ENCODE measurements at regions not wholly inside any gene's neighbourhood (a gene's known extent, or its start where the extent isn't known, plus 50 kb on each side); places are given as distances from the start of the nearest gene placed in this dataset.
"Not testable (repeated sequence)": the region's sequence is repeated elsewhere in the genome, so short reads cannot be mapped to it uniquely, and the experiment has no call there.

DNA sequence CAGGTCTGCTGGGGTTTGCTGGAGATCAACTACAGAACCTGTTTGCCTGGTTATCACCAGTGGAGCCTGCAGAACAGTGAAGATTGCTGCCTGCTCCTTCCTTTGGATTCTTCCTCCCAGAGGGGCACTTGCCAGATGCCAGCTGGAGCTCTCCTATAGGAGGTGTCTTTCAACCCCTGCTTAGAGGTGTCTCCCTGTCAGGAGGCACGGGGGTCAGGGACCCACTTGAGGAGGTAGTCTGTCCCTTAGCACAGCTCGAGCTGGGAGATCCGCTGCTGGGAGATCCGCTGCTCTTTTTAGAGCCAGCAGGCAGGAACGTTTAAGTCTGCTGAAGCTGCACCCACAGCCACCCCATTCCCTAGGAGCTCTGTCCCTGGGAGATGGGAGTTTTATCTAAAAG, 1806.3 kb upstream of the ADGRL3 start:
- Mint-ChIP-seq H3K4me3 (no peak overlapping the region), H3K27ac (no peak overlapping the region), H3K9me3 (peaks cover 18% of the 10 kb centered on the region), H3K27me3 (ENCODE audit: low read depth) (no peaks in the 10 kb centered on the region), H3K36me3 (ENCODE audit: low read depth) (no peaks in the 10 kb centered on the region), H3K4me1 (ENCODE audit: low read depth) (no peaks in the 10 kb centered on the region)

DNA sequence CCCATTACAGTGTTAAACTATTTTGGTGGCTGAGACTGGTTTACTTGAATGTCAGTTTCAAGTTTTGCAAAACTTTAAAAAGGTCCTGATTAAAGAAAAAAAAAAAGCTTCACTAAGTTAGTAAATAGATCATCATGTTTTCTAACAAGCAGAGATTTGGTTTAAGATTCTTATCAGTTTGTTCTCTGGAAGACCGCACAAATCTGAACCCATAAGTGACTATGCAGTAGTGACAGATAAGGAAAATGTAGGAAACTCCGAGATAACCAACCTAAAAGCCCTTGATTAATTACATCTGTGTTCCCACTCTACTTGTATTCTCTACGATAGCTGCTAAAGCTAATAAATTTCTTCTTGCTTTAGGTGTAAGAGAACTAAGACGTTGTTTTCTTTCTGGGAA, 1799.8 kb upstream of the ADGRL3 start:
- Mint-ChIP-seq H3K4me3 (no peak overlapping the region), H3K36me3 (ENCODE audit: low read depth) (no peaks in the 10 kb centered on the region), H3K27ac (no peak overlapping the region), H3K27me3 (ENCODE audit: low read depth) (no peaks in the 10 kb centered on the region), H3K4me1 (ENCODE audit: low read depth) (no peaks in the 10 kb centered on the region), H3K9me3 (peaks cover 10% of the 10 kb centered on the region)

DNA sequence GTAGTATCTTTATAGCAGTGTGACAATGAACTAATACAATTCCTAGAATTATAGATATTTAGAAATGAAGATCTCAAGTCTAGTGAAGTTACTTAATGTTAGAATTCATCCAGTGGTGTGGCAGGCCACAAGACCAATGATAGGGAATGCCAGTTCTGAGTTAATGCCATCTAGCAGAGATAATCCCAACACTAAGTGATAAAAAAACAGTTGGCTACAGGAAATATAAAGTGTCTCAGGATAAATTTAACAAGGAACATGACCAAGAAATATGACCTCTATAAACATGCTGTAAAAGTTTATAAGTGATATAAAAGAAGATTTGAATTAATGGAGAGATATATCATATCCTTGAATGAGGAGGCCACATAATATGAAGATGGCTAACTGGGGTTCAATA, 1790.5 kb upstream of the ADGRL3 start:
- no peaks in the 10 kb centered on the region for H3K27me3 Mint-ChIP-seq (ENCODE audit: low read depth)
- no peaks in the 10 kb centered on the region for H3K36me3 Mint-ChIP-seq (ENCODE audit: low read depth)
- H3K27ac Mint-ChIP-seq, result no peak overlapping the region
- H3K4me3 Mint-ChIP-seq, result no peak overlapping the region
- H3K9me3 Mint-ChIP-seq, result peaks cover 4% of the 10 kb centered on the region
- no peaks in the 10 kb centered on the region for H3K4me1 Mint-ChIP-seq (ENCODE audit: low read depth)

- H3K4me3 Mint-ChIP-seq, result no peak overlapping the region
- no peak overlapping the region for H3K27ac Mint-ChIP-seq
- H3K9me3 Mint-ChIP-seq, result peaks cover 10% of the 10 kb centered on the region
- no peaks in the 10 kb centered on the region for H3K36me3 Mint-ChIP-seq (ENCODE audit: low read depth)
- no peaks in the 10 kb centered on the region for H3K4me1 Mint-ChIP-seq (ENCODE audit: low read depth)
- no peaks in the 10 kb centered on the region for H3K27me3 Mint-ChIP-seq (ENCODE audit: low read depth)
Observed at GRCh38 chr4:59412739-59413138, 1787.4 kb upstream of the ADGRL3 start.

DNA sequence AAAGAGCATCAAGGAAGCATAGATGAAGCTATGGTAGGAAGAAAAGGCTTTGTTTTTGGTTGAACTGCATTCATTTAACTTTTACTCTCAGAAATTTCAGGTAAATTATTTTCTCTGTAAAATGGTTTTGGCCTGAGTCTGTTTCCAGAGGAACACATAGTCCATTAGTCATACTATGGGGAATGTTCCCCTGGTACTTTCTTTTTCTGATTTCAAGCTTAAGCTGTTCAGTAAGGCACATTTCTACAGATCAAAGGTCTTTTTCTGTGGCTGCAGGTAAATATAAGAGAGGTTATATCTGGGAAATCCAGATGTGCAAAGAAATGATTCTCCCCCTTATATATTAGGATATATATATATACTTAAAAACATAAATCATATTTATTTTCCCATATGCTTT, 1744.4 kb upstream of the ADGRL3 start:
- no peaks in the 10 kb centered on the region for H3K27me3 Mint-ChIP-seq (ENCODE audit: low read depth)
- H3K4me3 Mint-ChIP-seq, result no peak overlapping the region
- no peaks in the 10 kb centered on the region for H3K4me1 Mint-ChIP-seq (ENCODE audit: low read depth)
- peaks cover 20% of the 10 kb centered on the region for H3K9me3 Mint-ChIP-seq
- no peak overlapping the region for H3K27ac Mint-ChIP-seq
- H3K36me3 Mint-ChIP-seq (ENCODE audit: low read depth), result no peaks in the 10 kb centered on the region

DNA sequence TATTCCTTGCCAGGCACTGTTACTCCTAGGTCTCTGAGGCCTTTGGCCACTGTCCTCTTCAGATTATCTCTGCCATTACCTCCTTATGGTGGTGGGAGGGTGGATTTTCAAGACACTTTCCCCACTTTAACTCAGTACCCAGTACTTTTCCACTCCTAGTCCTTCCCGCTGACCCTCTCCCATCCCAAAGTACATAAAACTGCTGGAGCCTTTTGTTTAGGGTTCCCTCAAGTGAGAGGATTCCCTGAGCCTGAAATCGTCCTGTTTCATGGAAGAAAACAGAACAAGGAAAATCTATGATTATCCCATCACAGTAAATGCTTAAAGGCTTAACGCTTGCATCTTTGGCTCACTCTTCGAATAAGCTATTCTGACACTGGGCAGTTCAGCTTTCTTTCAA, 1742.5 kb upstream of the ADGRL3 start:
- no peaks in the 10 kb centered on the region for H3K36me3 Mint-ChIP-seq (ENCODE audit: low read depth)
- H3K9me3 Mint-ChIP-seq, result peaks cover 17% of the 10 kb centered on the region
- H3K27ac Mint-ChIP-seq, result no peak overlapping the region
- H3K4me1 Mint-ChIP-seq (ENCODE audit: low read depth), result no peaks in the 10 kb centered on the region
- H3K27me3 Mint-ChIP-seq (ENCODE audit: low read depth), result no peaks in the 10 kb centered on the region
- H3K4me3 Mint-ChIP-seq, result no peak overlapping the region

GRCh38 chr4:59484944-59485343, 1715.2 kb upstream of the ADGRL3 start:
- Mint-ChIP-seq H3K4me3 (no peak overlapping the region), H3K9me3 (peaks cover 12% of the 10 kb centered on the region), H3K27me3 (ENCODE audit: low read depth) (no peaks in the 10 kb centered on the region), H3K27ac (no peak overlapping the region), H3K36me3 (ENCODE audit: low read depth) (no peaks in the 10 kb centered on the region), H3K4me1 (ENCODE audit: low read depth) (no peaks in the 10 kb centered on the region)

- no peaks in the 10 kb centered on the region for H3K27me3 Mint-ChIP-seq (ENCODE audit: low read depth)
- H3K4me1 Mint-ChIP-seq (ENCODE audit: low read depth), result no peaks in the 10 kb centered on the region
- peaks cover 4% of the 10 kb centered on the region for H3K9me3 Mint-ChIP-seq
- H3K4me3 Mint-ChIP-seq, result no peak overlapping the region
- H3K27ac Mint-ChIP-seq, result no peak overlapping the region
- no peaks in the 10 kb centered on the region for H3K36me3 Mint-ChIP-seq (ENCODE audit: low read depth)
Observed at GRCh38 chr4:59500103-59500502, 1700.0 kb upstream of the ADGRL3 start.

- no peak overlapping the region for H3K4me3 Mint-ChIP-seq
- H3K27ac Mint-ChIP-seq, result no peak overlapping the region
- H3K4me1 Mint-ChIP-seq (ENCODE audit: low read depth), result no peaks in the 10 kb centered on the region
- no peaks in the 10 kb centered on the region for H3K27me3 Mint-ChIP-seq (ENCODE audit: low read depth)
- no peaks in the 10 kb centered on the region for H3K36me3 Mint-ChIP-seq (ENCODE audit: low read depth)
- H3K9me3 Mint-ChIP-seq, result peaks cover 4% of the 10 kb centered on the region
Observed at GRCh38 chr4:59503731-59504130, 1696.4 kb upstream of the ADGRL3 start.

- H3K4me1 Mint-ChIP-seq (ENCODE audit: low read depth); H3K4me3 Mint-ChIP-seq: not testable (repeated sequence)
Observed at GRCh38 chr4:59511809-59512208, 1688.3 kb upstream of the ADGRL3 start.

DNA sequence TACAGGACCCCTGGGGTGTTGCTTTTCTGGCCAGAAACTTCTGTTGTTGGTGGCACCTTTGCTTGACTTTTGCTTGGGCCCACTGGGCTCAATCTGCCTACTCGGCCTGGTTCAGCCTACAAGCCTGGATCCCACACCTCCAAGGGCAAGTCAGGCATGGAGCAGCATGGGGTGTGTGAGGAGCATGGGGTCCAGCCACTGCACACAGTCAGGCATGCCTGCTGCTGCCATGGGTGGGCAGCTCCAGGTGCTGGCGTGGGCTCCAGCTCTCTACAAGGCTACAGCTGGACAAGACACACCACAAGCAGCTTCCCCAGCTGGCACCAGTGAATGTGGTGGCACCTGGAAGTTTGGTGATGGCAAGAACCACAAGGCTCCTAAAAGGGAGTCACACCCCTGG, 1683.1 kb upstream of the ADGRL3 start:
- Mint-ChIP-seq H3K4me3 (no peak overlapping the region), H3K36me3 (ENCODE audit: low read depth) (no peaks in the 10 kb centered on the region), H3K27ac (no peak overlapping the region), H3K27me3 (ENCODE audit: low read depth) (no peaks in the 10 kb centered on the region), H3K9me3 (no peaks in the 10 kb centered on the region), H3K4me1 (ENCODE audit: low read depth) (no peaks in the 10 kb centered on the region)

More at GRCh38 chr4:59511809-59512208, 1688.3 kb upstream of the ADGRL3 start:
- not testable (repeated sequence) for H3K9me3 Mint-ChIP-seq; H3K27ac Mint-ChIP-seq; H3K36me3 Mint-ChIP-seq (ENCODE audit: low read depth); H3K27me3 Mint-ChIP-seq (ENCODE audit: low read depth)

- no peak overlapping the region for H3K27ac Mint-ChIP-seq
- no peaks in the 10 kb centered on the region for H3K36me3 Mint-ChIP-seq (ENCODE audit: low read depth)
- no peaks in the 10 kb centered on the region for H3K9me3 Mint-ChIP-seq
- H3K4me1 Mint-ChIP-seq (ENCODE audit: low read depth), result no peaks in the 10 kb centered on the region
- no peaks in the 10 kb centered on the region for H3K27me3 Mint-ChIP-seq (ENCODE audit: low read depth)
- H3K4me3 Mint-ChIP-seq, result no peak overlapping the region
Observed at GRCh38 chr4:59518005-59518823, 1681.9 kb upstream of the ADGRL3 start.

GRCh38 chr4:59525885-59526284, 1674.2 kb upstream of the ADGRL3 start:
- H3K9me3 Mint-ChIP-seq, result no peaks in the 10 kb centered on the region
- H3K36me3 Mint-ChIP-seq (ENCODE audit: low read depth), result no peaks in the 10 kb centered on the region
- no peaks in the 10 kb centered on the region for H3K4me1 Mint-ChIP-seq (ENCODE audit: low read depth)
- no peaks in the 10 kb centered on the region for H3K27me3 Mint-ChIP-seq (ENCODE audit: low read depth)
- no peak overlapping the region for H3K27ac Mint-ChIP-seq
- no peak overlapping the region for H3K4me3 Mint-ChIP-seq

DNA sequence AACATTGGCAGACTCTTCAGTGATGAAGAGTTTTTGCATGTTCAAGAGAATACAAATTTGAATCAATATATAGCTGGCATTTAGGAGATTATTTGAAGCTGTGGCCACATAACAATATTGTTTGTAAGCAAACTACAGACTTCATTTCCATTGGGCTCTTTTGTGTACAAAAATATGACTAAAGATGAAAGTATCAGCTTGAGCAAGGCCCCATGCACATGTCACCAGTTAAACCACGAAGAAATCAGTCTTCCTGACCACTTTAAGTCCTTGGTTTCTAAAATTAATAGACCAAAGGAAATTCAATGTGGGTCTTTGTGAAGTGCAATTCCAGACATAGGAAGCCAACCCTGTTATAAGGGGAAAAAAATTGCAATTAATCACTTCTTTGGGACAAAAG, 1664.6 kb upstream of the ADGRL3 start:
- H3K4me1 Mint-ChIP-seq (ENCODE audit: low read depth), result no peaks in the 10 kb centered on the region
- H3K4me3 Mint-ChIP-seq, result no peak overlapping the region
- H3K9me3 Mint-ChIP-seq, result peaks cover 4% of the 10 kb centered on the region
- no peak overlapping the region for H3K27ac Mint-ChIP-seq
- H3K27me3 Mint-ChIP-seq (ENCODE audit: low read depth), result no peaks in the 10 kb centered on the region
- no peaks in the 10 kb centered on the region for H3K36me3 Mint-ChIP-seq (ENCODE audit: low read depth)

DNA sequence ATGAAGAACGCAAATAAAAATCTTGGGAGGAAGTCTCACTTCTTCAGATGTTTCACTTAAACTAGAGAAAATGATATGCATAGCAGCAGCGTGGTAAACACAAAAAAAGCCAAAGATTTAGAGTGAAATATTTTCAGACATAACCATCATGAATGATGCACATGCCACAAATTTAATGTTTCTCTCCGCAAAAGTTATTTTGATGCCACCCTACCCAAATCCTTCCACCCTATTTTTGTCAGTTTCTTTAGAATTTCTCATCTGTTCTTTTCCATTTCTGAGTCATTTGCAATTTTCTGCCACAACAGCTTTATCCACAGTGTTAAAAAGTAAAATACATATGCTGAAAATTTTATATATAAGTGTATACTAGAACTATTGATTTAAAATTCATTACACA, 1663.7 kb upstream of the ADGRL3 start:
- H3K27me3 Mint-ChIP-seq (ENCODE audit: low read depth), result no peaks in the 10 kb centered on the region
- no peak overlapping the region for H3K4me3 Mint-ChIP-seq
- peaks cover 4% of the 10 kb centered on the region for H3K9me3 Mint-ChIP-seq
- H3K36me3 Mint-ChIP-seq (ENCODE audit: low read depth), result no peaks in the 10 kb centered on the region
- no peak overlapping the region for H3K27ac Mint-ChIP-seq
- H3K4me1 Mint-ChIP-seq (ENCODE audit: low read depth), result no peaks in the 10 kb centered on the region
